Breast epithelium (tissue), 3 donors: ENCODE measurements at regions not wholly inside any gene's neighbourhood (a gene's known extent, or its start where the extent isn't known, plus 50 kb on each side); places are given as distances from the start of the nearest gene placed in this dataset.

Experiments
- CTCF ChIP-seq, 3 donors: fragments of 450-650 bp; IDR thresholded peaks; one replicate each; pipeline ENCODE4 v1.5.1; 2016 to 2017; ENCODE audit warnings: antibody characterized with exemption in 3 of 3, mild to moderate bottlenecking in 3 of 3, moderate library complexity in 3 of 3
- POLR2AphosphoS5 ChIP-seq, 3 donors: sonication (generic); formaldehyde crosslinking; IDR thresholded peaks; one replicate each; pipeline ENCODE4 v1.6.1; 2017; ENCODE audit warnings: antibody characterized with exemption in 3 of 3

- TF ChIP-seq POLR2AphosphoS5 (IDR thresholded peaks at IDR 0.05): no peak
- TF ChIP-seq CTCF (IDR thresholded peaks at IDR 0.05): no peak
Observed at GRCh38 chr17:53118948-53119347, 703.8 kb upstream of the KIF2B start.
